NK-92 treated with Interleukin-12 subunit alpha and Interleukin-12 subunit beta, amount 100 ng/mL, for 24 hours (cell line): ENCODE measurements at regions not wholly inside any gene's neighbourhood (a gene's known extent, or its start where the extent isn't known, plus 50 kb on each side); places are given as distances from the start of the nearest gene placed in this dataset.
"Not testable (repeated sequence)": the region's sequence is repeated elsewhere in the genome, so short reads cannot be mapped to it uniquely, and the experiment has no call there.

Source experiments
- DNase-seq: peaks from one replicate; lab custom pipeline; 2025; lab: John Stamatoyannopoulos, UW

DNA sequence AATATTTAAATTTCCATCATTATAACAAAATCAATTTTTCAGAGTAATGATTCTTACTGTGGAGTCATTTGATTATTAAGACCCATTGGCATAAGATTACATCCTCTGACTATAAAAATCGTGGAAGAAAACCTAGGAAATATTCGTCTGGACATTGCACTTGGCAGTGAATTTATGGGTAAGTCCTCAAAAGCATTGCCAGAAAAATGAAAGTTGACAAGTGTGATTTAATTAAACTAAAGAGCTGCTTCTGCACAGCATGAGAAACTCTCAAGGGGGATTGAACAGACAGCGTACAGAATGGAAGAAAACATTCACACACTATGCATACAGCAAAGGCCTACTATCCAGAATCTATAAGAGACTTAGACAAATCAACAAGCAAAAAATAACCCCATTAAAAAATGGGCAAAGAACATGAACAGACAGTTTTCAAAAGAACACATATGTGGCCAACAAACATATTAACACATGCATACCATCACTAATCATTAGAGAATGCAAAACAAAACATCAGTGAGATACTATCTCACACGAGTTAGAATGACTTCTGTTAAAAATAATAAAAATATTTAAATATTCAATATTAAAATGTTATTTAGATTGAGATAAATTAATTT lies 111.4 kb downstream of the CCDC74A start:
- DNase-seq, result not testable (repeated sequence)

- DNase-seq, result no peak
Measured at GRCh38 chr2:131641414-131642206, 113.9 kb downstream of the CCDC74A start.

GRCh38 chr2:131643180-131643579 lies 115.5 kb downstream of the CCDC74A start:
- not testable (repeated sequence) for DNase-seq

GRCh38 chr2:131645177-131645765 lies 117.6 kb downstream of the CCDC74A start:
- no peak for DNase-seq

- DNase-seq, result not testable (repeated sequence)
Measured at GRCh38 chr2:131646220-131646619, 118.5 kb downstream of the CCDC74A start.

DNA sequence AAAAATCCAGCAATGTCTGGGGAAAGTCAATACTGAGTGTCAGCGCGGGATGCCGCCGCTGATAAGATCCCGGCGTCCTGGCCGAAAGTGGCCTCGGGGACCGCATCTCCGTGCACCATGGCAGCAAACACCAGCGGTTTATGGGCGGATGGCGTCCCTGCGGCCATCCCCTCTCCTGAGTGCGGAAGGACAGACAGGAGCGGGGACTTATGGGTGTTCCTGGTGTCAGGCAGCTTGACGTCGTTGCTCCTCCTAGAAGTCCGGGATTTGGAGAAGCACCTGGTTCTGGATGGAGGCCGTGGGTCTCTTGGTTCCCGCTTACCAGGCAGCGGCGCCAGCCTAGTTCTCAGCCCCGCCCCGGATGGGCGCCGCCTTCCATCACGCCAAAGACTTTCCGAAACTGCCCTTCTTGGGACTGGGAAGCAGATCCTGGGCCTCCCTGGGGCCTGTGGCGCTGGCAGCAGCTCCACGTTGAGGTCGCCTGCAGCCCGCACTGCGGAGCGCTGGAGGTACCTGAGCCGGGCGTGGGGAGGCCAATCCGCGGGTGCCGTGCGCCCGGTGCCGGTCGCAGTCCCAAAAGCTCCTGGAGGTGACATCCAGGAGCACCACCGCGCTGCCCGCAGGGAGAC lies 119.1 kb downstream of the CCDC74A start:
- DNase-seq, result no peak

DNA sequence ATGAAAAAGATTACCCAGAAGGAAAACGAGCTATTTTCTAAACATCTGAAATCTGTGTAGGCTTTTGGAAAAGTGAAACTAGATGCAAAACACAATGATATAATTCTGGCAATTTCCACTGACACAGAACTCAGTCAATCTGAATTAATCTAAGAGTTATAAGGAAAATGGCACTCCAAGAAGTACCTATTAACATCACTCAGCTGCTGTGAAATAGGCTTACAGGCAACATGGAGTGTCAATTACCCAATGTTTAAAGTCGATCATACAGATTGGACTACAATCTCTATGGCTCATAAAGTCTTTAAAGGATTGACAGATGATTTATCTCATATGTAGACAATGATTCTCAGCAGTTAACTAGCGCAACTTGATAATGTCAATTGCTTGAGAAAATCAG lies 120.9 kb downstream of the CCDC74A start:
- not testable (repeated sequence) for DNase-seq

- DNase-seq, result not testable (repeated sequence)
Measured at GRCh38 chr2:131652246-131652645, 124.6 kb downstream of the CCDC74A start.

GRCh38 chr2:131654107-131654506 lies 126.4 kb downstream of the CCDC74A start:
- DNase-seq, result not testable (repeated sequence)

DNA sequence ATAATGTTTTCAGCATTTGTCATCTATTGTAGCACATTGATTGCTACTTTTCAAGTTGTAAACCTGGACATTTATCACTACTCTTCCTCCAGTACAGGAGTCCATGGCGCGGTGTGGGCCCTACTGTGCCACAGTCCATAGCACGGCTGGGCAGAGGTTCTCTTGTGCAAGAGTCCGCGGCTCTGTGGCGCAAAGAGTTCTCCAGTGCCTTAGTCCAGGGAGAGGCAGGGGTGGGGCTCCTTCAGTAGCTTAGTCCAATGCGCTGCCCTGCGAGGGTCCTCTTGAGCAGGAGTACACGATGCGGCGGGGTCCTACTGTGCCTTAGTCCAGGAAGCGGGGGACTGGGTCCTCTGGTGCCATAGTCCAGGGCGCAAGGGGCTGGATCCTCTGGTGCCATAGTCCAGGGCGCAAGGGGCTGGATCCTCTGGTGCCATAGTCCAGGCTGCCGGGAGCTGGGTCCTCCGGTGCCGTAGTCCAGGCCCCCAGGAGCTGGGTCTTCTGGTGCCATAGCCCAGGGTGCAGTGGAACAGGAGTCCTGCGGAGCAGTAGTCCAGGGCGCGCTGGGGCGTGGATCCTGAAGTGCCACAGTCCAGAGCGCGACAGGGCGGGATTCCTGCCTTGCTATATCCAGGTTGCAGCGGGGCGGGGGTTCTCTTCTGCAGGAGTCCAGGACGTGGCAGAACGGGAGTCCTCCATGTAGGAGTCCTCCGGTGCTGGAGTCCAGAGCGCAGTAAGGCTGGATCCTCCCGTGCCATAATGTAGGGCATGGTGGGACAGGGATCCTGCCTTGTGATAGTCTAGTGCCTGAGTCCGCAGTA lies 129.3 kb downstream of the CCDC74A start:
- no peak for DNase-seq

DNA sequence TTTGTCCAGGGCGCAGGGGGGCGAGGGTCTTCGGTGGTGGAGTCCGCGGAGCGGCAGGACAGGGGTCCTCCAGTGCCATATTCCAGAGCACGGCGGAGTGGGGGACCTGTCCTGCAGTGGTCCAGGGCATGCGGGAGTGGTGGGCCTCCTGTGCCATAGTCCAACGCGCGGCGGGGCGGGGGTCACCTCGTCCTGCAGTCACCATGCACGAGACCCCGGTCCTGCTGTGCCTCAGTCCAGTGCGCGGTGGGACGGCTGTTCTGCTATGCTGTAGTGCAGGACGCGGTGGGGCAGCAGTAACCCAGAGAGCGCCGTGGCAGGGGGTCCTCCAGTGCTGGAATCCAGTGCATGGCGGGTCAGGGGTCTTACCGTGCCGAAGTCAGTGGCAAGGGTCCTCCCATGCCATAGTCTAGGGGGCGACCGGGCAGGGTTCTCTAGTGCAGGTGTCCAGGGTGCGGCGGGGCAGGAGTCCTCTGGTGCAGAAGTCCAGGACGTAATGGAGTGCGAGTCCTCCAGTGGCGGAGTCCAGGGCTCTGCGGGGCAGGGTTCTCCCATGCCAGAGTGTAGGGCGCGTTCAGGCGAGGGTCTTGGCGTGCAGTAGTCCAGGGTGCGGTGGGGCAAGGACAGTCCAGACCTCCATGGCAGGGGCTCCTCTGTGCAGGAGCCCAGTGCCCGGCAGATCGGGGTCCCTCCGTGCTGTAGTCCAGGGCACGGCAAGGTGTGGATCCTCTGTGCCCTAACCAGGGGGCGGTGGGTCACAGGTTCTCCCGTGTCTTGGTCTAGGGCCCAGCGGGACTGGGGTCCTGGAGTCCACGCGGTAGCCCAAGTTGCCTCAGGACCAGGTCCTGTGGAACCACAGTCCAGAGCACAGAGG lies 130.4 kb downstream of the CCDC74A start:
- DNase-seq, result no peak

DNA sequence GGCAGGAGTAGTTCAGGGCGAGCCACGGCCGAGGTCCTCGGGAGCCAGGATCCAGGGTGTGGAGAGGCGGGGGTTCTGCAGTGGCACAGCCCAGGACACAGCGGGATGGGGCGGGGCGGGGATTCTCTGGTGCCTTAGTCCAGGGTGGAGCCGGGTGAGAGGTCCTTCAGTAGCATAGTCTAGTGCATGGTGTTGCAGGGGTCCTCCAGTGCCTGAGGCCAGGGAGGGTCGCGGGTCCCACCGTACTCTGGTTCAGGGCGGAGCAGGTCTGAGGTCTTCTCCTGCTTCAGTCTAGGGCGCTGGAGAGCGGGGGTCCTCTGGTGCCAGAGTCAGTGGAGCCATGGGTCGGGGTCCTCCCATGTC lies 131.1 kb downstream of the CCDC74A start:
- DNase-seq, result no peak

DNA sequence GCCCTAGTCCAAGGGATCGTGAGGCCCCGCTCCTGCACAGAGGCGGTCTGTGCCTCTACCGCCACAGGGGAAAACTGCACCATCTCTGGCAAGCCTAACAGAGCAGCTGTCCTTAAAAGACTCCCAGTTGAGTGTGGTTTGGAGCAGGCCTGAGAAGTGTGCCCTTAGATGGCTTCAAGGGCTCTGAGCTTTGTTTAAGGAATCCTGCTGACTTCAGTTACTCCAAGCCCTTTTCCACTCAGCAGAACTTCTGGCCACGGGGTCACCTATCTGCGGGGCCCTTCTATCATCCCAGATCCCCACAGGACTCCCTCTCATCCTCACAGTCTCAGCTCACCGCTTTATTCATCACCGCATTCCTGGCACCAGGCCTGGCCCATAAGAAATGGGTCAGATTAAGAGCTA lies 131.5 kb downstream of the CCDC74A start:
- no peak for DNase-seq

GRCh38 chr2:131661101-131661782 lies 133.6 kb downstream of the CCDC74A start:
- not testable (repeated sequence) for DNase-seq

- DNase-seq, result not testable (repeated sequence)
Measured at GRCh38 chr2:131661884-131662535, 134.3 kb downstream of the CCDC74A start.

DNA sequence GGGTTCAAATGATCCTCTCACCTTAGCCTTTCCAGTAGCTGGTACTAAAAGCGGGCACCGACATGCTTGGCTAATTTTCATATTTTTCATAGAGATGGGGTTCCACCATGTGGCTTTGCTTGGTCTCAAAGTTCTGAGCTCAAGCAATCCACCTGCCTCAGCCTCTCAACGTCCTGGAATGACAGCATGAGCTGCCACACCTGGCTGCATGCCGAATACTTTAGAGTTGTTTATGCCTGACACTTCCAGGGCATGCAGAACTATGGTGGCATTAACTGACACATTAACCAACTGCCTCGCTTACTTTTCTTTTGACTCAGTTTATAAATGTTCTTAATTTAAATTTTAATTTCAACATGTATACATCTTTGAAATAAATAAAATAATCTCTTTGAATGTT lies 135.8 kb downstream of the CCDC74A start:
- DNase-seq, result not testable (repeated sequence)

GRCh38 chr2:131665716-131666115 lies 138.0 kb downstream of the CCDC74A start:
- not testable (repeated sequence) for DNase-seq

DNA sequence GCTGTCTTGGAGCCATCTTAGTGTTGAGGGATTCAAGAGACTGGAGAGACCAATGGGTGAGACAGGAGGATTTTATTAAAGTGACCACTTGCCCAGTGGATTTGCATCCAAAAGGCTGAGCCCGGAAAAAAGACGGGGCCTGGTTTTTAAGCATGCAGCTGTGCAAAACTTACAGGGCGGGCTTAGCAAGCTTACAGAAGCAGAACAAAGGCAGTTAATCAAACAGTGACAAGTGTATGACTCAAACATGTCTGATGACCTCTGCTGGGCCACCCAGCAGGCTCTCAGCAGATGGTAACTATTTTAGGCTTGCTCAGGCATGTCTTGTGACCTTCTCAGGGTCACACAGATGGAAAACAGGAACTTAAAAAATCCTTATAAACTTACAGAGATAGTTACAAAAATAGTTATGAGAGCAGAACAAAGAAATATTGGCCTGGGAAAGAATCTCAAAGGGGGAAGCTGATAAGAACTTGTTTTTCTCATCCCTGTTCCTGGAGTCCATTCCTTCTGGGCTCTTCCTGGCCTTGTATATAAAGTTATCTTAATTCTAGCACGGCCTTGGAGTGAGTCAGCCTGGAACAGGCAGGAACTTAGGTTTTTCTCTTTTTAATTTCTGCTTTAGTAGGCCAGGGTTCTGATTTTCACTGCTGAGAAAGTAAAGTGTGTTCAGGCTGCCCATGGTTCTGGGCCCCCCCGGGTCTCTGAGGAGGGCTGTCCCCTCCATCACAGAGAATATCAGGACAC lies 141.3 kb downstream of the CCDC74A start:
- DNase-seq, result not testable (repeated sequence)
